ENCODE measurements at regions not wholly inside any gene's neighbourhood (a gene's known extent, or its start where the extent isn't known, plus 50 kb on each side); places are given as distances from the start of the nearest gene placed in this dataset.

GRCh38 chr2:187684174-187684573, 129.9 kb upstream of the TFPI start:
- no peak for TF ChIP-seq POLR2A (IDR thresholded peaks at IDR 0.05)
- no peak for TF ChIP-seq CTCF (IDR thresholded peaks at IDR 0.05)
- no peak for TF ChIP-seq POLR2AphosphoS5 (IDR thresholded peaks at IDR 0.05)
- no peak for TF ChIP-seq EP300 (IDR thresholded peaks at IDR 0.05; ENCODE audit: low read depth)
